ENCODE measurements at regions not wholly inside any gene's neighbourhood (a gene's known extent, or its start where the extent isn't known, plus 50 kb on each side); places are given as distances from the start of the nearest gene placed in this dataset.

GRCh38 chr4:123851521-123851920, 454.9 kb downstream of the SPRY1 start:
- Histone ChIP-seq H3K36me3 (replicated peaks in 1 of 2; ENCODE audit: control extremely low read depth in 1 of 2, control insufficient read depth in 1 of 2, extremely low read depth in 1 of 2, insufficient read depth in 2 of 2, low read length in 1 of 2) (no peaks in the 10 kb centered on the region), H3K4me1 (ENCODE audit: control insufficient read depth in 2 of 2, insufficient read depth in 2 of 2, low read length in 2 of 2) (no peaks in the 10 kb centered on the region), H3K9me3 (ENCODE audit: control extremely low read depth in 1 of 3, control insufficient read depth in 2 of 3, insufficient read depth in 1 of 3, low read length in 2 of 3) (no peaks in the 10 kb centered on the region), H3K27me3 (replicated peaks in 1 of 4; ENCODE audit: control extremely low read depth in 1 of 4, control insufficient read depth in 3 of 4, insufficient read depth in 4 of 4, low read length in 3 of 4) (no peaks in the 10 kb centered on the region), H3K9ac (ENCODE audit: low read length) (no peak overlapping the region), H3K4me2 (replicated peaks; ENCODE audit: low read depth, low read length, poor library complexity, severe bottlenecking) (no peak overlapping the region), H4K20me1 (ENCODE audit: control insufficient read depth, insufficient read depth, low read length, poor library complexity, severe bottlenecking) (no peaks in the 10 kb centered on the region), H3K27ac (ENCODE audit: low read length in 2 of 2) (no peak overlapping the region), H3K79me2 (ENCODE audit: control insufficient read depth, insufficient read depth, low read length) (no peaks in the 10 kb centered on the region), H2AFZ (ENCODE audit: insufficient read depth, low read depth, low read length, poor library complexity, severe bottlenecking) (no peak overlapping the region), H3K4me3 (ENCODE audit: control extremely low read depth in 1 of 5, extremely low read depth in 1 of 5, insufficient read depth in 1 of 5, low read depth in 2 of 5, low read length in 4 of 5) (no peak overlapping the region)
- no peak for ATAC-seq (ENCODE audit: low read depth)
- H3K27me3 Mint-ChIP-seq = no peaks in the 10 kb centered on the region
- H3K27ac Mint-ChIP-seq = no peak overlapping the region
- no peaks in the 10 kb centered on the region for H3K9me3 Mint-ChIP-seq (ENCODE audit: insufficient read depth)
- no peak overlapping the region for H3K4me3 Mint-ChIP-seq
- no peaks in the 10 kb centered on the region for H3K4me1 Mint-ChIP-seq
- no peak for TF ChIP-seq CTCF (IDR thresholded peaks at IDR 0.05)
- TF ChIP-seq EZH2 (IDR thresholded peaks at IDR 0.05; ENCODE audit: borderline replicate concordance, insufficient read depth, low read depth, low read length, poor library complexity, severe bottlenecking) = no peak
- intact Hi-C loops (cut with micrococcal nuclease) = no loop called here
- no peak for DNase-seq
- WGBS (ENCODE audit: insufficient coverage) = no CpG with 5 or more reads among the region's 3 CpGs
- CTCF ChIA-PET = no interaction called here
- POLR2A ChIA-PET = no interaction called here

- no peaks in the 10 kb centered on the region for H3K27me3 Mint-ChIP-seq
- no peak for TF ChIP-seq CTCF (IDR thresholded peaks at IDR 0.05)
- TF ChIP-seq EZH2 (IDR thresholded peaks at IDR 0.05; ENCODE audit: borderline replicate concordance, insufficient read depth, low read depth, low read length, poor library complexity, severe bottlenecking) = no peak
These were observed 457.1 kb downstream of the SPRY1 start for GRCh38 chr4:123853651-123854050.

More at GRCh38 chr4:123853651-123854050, 457.1 kb downstream of the SPRY1 start:
- Mint-ChIP-seq H3K4me3 (no peak overlapping the region), H3K9me3 (ENCODE audit: insufficient read depth) (no peaks in the 10 kb centered on the region), H3K27ac (no peak overlapping the region), H3K4me1 (no peaks in the 10 kb centered on the region)
- H3K4me1 ChIP-seq (ENCODE audit: control insufficient read depth in 2 of 2, insufficient read depth in 2 of 2, low read length in 2 of 2) = no peaks in the 10 kb centered on the region
- DNase-seq (no peak), ATAC-seq (ENCODE audit: low read depth) (no peak)
- H3K4me2 ChIP-seq (replicated peaks; ENCODE audit: low read depth, low read length, poor library complexity, severe bottlenecking) = no peak overlapping the region
- intact Hi-C loops (cut with micrococcal nuclease) = no loop called here
- CTCF ChIA-PET = no interaction called here
- no peaks in the 10 kb centered on the region for H3K9me3 ChIP-seq (ENCODE audit: control extremely low read depth in 1 of 3, control insufficient read depth in 2 of 3, insufficient read depth in 1 of 3, low read length in 2 of 3)
- no peaks in the 10 kb centered on the region for H3K79me2 ChIP-seq (ENCODE audit: control insufficient read depth, insufficient read depth, low read length)
- WGBS (ENCODE audit: insufficient coverage) = 100% methylated on average over 1 of the region's 3 CpGs
- H3K36me3 ChIP-seq (replicated peaks in 1 of 2; ENCODE audit: control extremely low read depth in 1 of 2, control insufficient read depth in 1 of 2, extremely low read depth in 1 of 2, insufficient read depth in 2 of 2, low read length in 1 of 2) = no peaks in the 10 kb centered on the region
- no peak overlapping the region for H2AFZ ChIP-seq (ENCODE audit: insufficient read depth, low read depth, low read length, poor library complexity, severe bottlenecking)
- no peak overlapping the region for H3K4me3 ChIP-seq (ENCODE audit: control extremely low read depth in 1 of 5, extremely low read depth in 1 of 5, insufficient read depth in 1 of 5, low read depth in 2 of 5, low read length in 4 of 5)
- no peaks in the 10 kb centered on the region for H4K20me1 ChIP-seq (ENCODE audit: control insufficient read depth, insufficient read depth, low read length, poor library complexity, severe bottlenecking)
- no peak overlapping the region for H3K27ac ChIP-seq (ENCODE audit: low read length in 2 of 2)
- no peak overlapping the region for H3K9ac ChIP-seq (ENCODE audit: low read length)
- no peaks in the 10 kb centered on the region for H3K27me3 ChIP-seq (replicated peaks in 1 of 4; ENCODE audit: control extremely low read depth in 1 of 4, control insufficient read depth in 3 of 4, insufficient read depth in 4 of 4, low read length in 3 of 4)
- POLR2A ChIA-PET = no interaction called here

Measured in B cell (primary cell).